Fibroblast of pulmonary artery (primary cell): ENCODE measurements at regions not wholly inside any gene's neighbourhood (a gene's known extent, or its start where the extent isn't known, plus 50 kb on each side); places are given as distances from the start of the nearest gene placed in this dataset.
A peak's percentile ranks its signal among the peaks of the same experiment; 100 is the strongest.

ENCODE experiments used
- DNase-seq: peaks from one replicate; pipeline ENCODE4 v3.0.0-alpha.2; 2010; ENCODE audit warnings: low read depth
- H3K4me3 ChIP-seq: replicated peaks from 2 replicates; pipeline ENCODE4 v1.5.1; 2011; ENCODE audit warnings: low read depth, mild to moderate bottlenecking, control low read depth, low read length, moderate library complexity
- CTCF ChIP-seq: IDR thresholded peaks from 2 replicates; pipeline ENCODE4 v1.5.1; 2011; ENCODE audit warnings: mild to moderate bottlenecking, control low read depth, low read length, inconsistent platforms; ENCODE audit errors: missing control alignments

GRCh38 chr15:95520922-95521321 lies 809.6 kb upstream of the NR2F2 start:
- no peak for DNase-seq
- TF ChIP-seq CTCF = no peak
- H3K4me3 ChIP-seq = no peak overlapping the region

- DNase-seq = peak; percentile 9
- TF ChIP-seq CTCF = no peak
- H3K4me3 ChIP-seq = no peak overlapping the region
Observed at GRCh38 chr15:95522533-95522932, 808.0 kb upstream of the NR2F2 start.

- TF ChIP-seq CTCF = no peak
- no peak overlapping the region for H3K4me3 ChIP-seq
- DNase-seq = no peak
Observed at GRCh38 chr15:95528920-95529319, 801.6 kb upstream of the NR2F2 start.

GRCh38 chr15:95536638-95537037 lies 793.9 kb upstream of the NR2F2 start:
- no peak overlapping the region for H3K4me3 ChIP-seq
- no peak for DNase-seq
- TF ChIP-seq CTCF = no peak

GRCh38 chr15:95538693-95539092 lies 791.8 kb upstream of the NR2F2 start:
- DNase-seq = no peak
- TF ChIP-seq CTCF = no peak
- H3K4me3 ChIP-seq = no peak overlapping the region

- DNase-seq = no peak
- no peak for TF ChIP-seq CTCF
Observed at GRCh38 chr15:95541301-95541700, 789.2 kb upstream of the NR2F2 start.

GRCh38 chr15:95549168-95549738 lies 781.2 kb upstream of the NR2F2 start:
- no peak for TF ChIP-seq CTCF
- no peak for DNase-seq
- no peak overlapping the region for H3K4me3 ChIP-seq

More at GRCh38 chr15:95541301-95541700, 789.2 kb upstream of the NR2F2 start:
- H3K4me3 ChIP-seq = no peak overlapping the region
